SIG-M5 (cell line): ENCODE measurements at regions not wholly inside any gene's neighbourhood (a gene's known extent, or its start where the extent isn't known, plus 50 kb on each side); places are given as distances from the start of the nearest gene placed in this dataset.
A peak's percentile ranks its signal among the peaks of the same experiment; 100 is the strongest.
"Not testable (repeated sequence)": the region's sequence is repeated elsewhere in the genome, so short reads cannot be mapped to it uniquely, and the experiment has no call there.

Source experiments
- DNase-seq: peaks from one replicate; lab custom pipeline; 2025; lab: John Stamatoyannopoulos, UW

DNA sequence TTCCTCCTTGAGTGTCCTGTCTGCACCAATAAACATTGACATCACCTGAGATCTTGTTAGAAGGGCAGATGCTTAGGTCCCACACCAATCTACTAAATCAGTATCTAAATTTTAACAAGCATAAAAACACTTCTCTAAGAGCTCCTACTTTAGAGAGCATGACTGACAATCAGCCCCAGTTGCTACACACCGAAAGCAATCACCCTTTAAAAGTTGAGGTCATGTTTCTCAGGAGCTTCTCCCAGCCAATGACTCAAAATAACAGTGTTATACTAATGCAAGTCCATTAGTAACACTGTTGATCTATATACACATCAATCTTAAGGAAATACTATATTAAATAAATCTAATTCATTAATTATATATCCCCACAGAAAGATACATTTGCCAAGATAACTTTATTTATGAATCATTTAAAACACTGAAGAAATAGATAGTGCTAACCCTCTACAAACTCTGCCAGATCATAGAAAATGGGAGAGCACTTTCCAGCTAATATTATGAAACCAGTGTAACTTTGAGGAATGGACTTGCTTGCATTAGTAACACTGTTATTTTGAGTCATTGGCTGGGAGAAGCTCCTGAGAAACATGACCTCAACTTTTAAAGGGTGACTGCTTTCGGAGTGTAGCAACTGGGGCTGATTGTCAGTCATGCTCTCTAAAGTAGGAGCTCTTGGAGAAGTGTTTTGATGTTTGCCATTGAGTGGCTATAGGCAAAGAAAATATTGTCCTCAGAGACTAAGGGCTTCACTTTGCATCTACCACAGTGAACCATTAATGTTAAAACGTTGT lies 109.8 kb upstream of the HDX start:
- DNase-seq = no peak

GRCh38 chrX:84634201-84634782 lies 132.0 kb upstream of the HDX start:
- DNase-seq = no peak

DNA sequence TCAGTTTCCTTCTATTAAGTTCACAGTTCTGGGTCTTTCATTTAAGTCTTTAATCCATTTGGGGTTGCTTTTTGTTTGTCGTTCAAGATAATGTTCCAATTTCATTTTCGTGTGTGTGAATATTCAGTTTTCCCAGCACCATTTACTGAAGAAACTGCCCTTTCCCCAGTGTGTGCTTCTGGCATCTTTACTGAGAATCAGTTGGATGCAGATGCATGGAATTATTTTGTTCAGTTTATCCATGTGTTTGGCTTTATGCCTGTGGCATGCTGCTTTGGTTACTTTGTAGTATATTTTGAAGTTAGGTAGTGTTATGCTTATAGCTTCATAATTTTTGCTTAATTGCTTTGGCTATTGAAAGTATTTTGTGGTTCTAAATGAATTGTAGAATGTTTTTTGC lies 163.8 kb upstream of the HDX start:
- no peak for DNase-seq

DNA sequence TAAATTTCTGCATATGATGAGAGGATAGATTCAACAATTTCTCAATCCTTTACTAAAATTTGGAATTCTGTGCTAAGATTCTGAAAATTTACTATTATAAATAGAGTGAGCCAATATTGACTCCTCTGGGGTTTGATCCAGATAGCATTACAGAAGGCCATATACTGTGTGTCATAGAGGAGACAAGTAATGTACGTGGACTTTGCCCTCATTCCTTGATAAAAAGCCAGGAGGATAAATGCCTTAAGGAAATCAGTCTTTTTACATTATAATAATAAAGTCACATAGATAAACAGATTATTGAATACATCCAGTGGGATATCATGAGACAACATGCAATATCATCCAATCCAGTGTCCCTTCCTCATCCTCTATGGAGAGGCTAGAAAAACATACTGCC lies 188.0 kb upstream of the HDX start:
- DNase-seq = no peak

GRCh38 chrX:84709987-84710386 lies 207.7 kb upstream of the HDX start:
- no peak for DNase-seq

DNA sequence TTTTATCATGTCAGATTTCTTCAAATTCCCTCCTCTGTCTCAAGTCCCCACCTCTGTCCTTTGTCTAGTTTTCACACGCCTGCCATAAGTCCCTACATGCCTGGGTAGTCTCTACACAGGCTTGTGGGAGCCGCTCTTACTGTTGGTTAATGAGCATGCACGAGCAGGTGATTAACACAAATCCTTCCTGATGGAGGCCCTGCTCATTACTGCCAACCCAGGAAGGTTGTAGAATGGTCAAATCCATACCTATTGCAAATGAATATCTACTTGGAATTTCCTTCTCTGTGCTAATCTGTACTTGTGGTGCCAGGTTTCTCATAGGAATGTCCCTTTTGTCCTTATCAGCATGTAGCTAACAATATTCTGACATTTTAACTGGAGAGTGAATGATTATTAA lies 208.4 kb upstream of the HDX start:
- no peak for DNase-seq

DNA sequence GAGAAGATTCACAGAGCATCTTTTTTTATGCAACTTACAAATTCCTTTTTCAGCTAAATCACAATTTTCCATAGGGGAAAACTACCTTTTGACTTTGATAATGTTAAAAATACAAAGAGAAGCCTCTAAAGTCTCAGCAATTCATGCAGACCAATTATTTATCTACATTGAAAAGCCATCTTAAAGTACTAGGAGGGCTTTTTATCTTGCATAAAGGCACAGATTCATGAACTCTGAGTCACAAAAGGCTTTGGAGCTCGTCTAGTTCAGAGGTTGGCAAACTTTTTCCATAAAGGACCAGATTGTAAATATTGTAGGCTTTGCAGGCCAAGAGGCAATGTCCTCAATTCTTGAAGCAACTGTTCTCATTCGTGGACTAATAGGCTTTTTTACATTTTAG lies 210.4 kb upstream of the HDX start:
- DNase-seq = no peak

DNA sequence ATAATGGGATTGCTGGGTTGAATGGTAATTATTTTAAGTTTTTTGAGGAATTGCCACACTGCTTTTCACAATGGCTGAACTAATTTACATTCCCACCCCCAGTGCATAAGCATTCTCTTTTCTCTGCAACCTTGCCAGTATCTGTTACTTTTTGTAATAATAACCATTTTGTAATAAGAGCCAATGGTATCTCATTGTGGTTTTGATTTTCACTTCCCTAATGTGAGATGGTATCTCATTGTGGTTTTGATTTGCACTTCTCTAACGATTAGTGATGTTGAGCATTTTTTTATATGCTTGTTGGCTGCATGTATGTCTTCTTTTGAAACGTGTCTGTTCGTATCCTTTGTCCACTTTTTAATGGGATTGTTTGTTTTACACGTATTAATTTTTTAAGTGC lies 213.1 kb upstream of the HDX start:
- no peak for DNase-seq

DNA sequence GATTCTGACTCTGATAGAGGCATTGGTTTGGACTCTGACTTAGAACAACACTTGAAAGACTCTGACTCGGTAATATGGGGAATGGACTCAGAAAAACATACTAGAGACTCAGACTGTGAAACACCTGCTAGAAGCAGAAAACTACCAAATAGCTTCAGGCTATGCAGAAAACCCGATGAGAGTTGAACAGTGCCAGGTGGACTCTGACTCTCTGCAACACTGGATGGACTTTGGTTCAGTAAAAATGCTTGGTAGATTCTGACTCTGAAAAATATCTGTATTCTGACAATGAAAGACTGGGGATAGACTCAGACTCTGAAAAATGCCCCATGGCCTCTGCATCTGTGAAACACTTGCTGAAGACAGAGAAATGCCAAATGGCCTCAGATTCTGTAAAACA lies 215.1 kb upstream of the HDX start:
- no peak for DNase-seq

DNA sequence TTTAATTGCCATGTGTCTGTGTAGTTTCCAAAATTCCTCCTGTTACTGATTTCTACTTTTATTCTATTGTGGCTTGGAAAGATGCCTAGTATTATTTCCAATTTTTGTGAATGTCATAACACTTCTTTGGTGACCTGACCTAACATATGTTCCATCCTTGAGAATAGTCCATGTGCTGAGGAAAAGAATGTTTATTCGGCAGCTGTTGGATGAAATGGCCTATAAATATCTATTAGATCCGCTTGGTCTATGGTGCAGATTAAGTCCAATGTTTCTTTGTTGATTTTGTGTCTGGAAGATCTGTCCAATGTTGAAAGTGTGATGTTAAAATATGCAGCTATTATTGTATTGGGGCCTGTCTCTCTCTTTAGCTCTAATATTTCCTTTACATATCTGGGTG lies 219.2 kb upstream of the HDX start:
- DNase-seq = no peak

GRCh38 chrX:84724576-84724975 lies 222.3 kb upstream of the HDX start:
- DNase-seq = no peak

DNA sequence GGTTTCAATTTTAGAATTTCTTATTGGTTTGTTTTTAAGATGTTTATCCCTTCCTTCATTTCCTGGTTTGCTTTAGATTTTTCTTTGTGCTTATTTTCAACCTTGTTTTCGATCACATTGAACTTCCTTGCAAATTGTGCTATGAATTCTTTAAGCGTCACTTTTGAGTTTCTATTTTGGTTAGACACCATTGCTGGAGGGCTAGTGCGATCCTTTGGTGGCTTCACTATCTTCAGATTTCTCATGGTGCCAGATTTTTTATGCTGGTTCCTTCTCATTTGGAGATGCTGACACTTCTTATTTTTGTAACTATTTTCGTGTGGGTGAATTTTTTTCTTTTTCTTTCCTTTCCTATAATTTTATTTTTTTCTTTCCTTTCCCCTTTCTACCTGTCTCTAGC lies 227.2 kb upstream of the HDX start:
- DNase-seq = no peak

- no peak for DNase-seq
Observed at GRCh38 chrX:84729809-84730208, 227.6 kb upstream of the HDX start.

DNA sequence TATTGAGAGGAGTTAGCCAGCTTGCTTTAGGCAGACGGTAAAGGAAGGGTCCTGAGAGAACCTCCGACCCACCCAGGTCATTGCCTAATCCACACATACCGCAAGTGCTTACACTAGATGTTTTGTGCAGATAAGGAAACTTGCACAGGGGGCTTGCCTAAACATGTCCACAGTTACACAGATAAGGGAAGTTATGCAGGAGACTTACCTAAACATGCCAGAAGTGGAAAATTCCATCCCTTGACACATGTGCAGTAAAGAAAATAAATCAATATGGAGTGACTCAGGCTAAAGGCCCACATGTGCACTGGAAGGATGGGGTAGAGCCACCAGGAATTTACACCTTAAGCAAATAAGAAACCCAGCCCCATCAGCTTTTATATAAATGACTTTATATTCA lies 232.8 kb upstream of the HDX start:
- DNase-seq = peak; percentile 3

- no peak for DNase-seq
Observed at GRCh38 chrX:84737471-84737871, 235.2 kb upstream of the HDX start.

GRCh38 chrX:84747516-84747915 lies 245.3 kb upstream of the HDX start:
- DNase-seq = no peak

- no peak for DNase-seq
Observed at GRCh38 chrX:84748965-84749656, 246.9 kb upstream of the HDX start.

- DNase-seq = no peak
Observed at GRCh38 chrX:84760560-84760959, 243.1 kb upstream of the APOOL start.

DNA sequence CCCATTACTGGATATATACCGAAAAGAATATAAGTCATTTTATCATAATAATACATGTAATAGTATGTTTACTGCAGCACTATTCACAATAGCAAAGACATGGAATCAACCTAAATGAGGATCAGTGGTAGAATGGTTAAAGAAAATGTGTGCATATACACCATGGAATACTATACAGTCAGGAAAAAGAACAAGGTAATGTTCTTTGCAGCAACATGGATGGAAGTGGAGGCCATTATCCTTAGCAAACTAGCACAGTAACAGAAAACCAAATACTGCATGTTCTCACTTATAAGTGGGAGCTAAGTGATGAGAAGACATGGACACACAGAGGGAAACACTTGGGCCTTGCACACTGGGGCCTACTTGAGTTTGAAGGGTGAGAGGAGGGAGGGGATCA lies 207.4 kb upstream of the APOOL start:
- no peak for DNase-seq

GRCh38 chrX:84830836-84831235 lies 172.8 kb upstream of the APOOL start:
- no peak for DNase-seq

DNA sequence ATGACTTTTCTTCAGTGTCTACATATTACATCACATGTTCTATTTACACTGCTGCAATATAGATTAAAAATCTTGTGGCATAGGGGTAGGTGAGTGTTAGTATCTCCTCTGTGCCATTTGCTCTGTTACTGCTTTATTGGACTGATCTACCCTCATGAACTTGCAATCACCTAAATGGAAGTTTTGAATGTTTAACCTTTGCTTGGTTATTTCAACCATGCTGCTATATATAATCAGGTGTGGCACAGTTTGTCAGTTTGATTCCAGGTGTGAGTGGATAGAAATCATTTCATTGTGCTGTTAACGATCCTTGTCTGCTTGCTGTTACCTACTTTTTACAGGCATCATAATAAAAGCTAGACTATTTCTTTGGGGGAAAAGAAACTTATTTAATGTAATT lies 157.1 kb upstream of the APOOL start:
- DNase-seq = not testable (repeated sequence)

GRCh38 chrX:84851183-84851582 lies 152.5 kb upstream of the APOOL start:
- not testable (repeated sequence) for DNase-seq

DNA sequence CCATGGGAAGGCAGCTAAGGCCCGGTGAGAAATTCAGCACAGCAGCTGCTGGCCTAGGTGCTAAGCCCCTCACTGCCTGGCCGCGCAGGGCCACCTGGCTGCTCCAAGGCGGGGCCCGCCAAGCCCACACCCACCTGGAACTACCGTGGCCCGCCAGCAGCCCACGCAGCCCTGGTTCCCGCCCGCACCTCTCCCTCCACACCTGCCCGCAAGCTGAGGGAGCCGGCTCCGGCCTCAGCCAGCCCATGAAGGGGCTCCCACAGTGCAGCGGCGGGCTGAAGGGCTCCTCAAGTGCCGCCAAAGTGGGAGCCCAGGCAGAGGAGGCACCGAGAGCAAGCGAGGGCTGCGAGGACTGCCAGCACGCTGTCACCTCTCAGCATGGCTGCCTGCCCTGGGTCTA lies 146.9 kb upstream of the APOOL start:
- not testable (repeated sequence) for DNase-seq
